HCT116 (cell line): ENCODE measurements at regions not wholly inside any gene's neighbourhood (a gene's known extent, or its start where the extent isn't known, plus 50 kb on each side); places are given as distances from the start of the nearest gene placed in this dataset.

Source experiments
- ATAC-seq: fragments of 200-7000 bp; cut with Tn5 transposase; 2 replicates; pipeline ENCODE4 v1.9.1; 2020; ENCODE audit warnings: mild to moderate bottlenecking, moderate library complexity
- BruUV-seq: library from RNA; stranded (reverse); fragments of 400-500 nt; replicated peaks from 2 replicates; lab custom pipeline; 2021; lab: Mats Ljungman, UMichigan
- CTCF ChIA-PET: fragments of 300-600 bp; sonication (Branson Sonifier 250); formaldehyde crosslinking; loops from one replicate; lab custom pipeline; 2021; ENCODE audit warnings: antibody characterized with exemption; lab: Charles Lee
- POLR2A ChIA-PET: fragments of 300-600, 350-600 bp; sonication (Branson Sonifier 250); formaldehyde crosslinking; loops from one replicate; lab custom pipeline; 2021; ENCODE audit warnings: antibody characterized with exemption; lab: Charles Lee
- RAD21 ChIA-PET, 2 experiments: fragments of 300-600 bp; sonication (Branson Sonifier 250); formaldehyde crosslinking; loops; one replicate each; lab custom pipeline; 2023; ENCODE audit warnings: low total read pairs in 2 of 2; ENCODE audit not compliant: uncharacterized antibody in 2 of 2, unreplicated experiment in 2 of 2, low non-redundant PET in 1 of 2; lab: Charles Lee
- DNase-seq: peaks from one replicate; pipeline ENCODE4 v3.0.0-alpha.2; 2010; ENCODE audit warnings: low read depth, low spot score
- H2AFZ ChIP-seq: fragments of 200-600 bp; shearing (Covaris generic), sonication (generic); 2 replicates; pipeline ENCODE4 v1.6.1; 2017; ENCODE audit warnings: low read depth, mixed run types, mixed read lengths, antibody characterized with exemption, low read length; ENCODE audit not compliant: poor library complexity, severe bottlenecking
- H3K27ac ChIP-seq: 2 replicates; pipeline ENCODE4 v1.5.1; 2012; ENCODE audit warnings: low read depth, low read length
- H3K27me3 ChIP-seq: fragments of 200-600 bp; sonication (generic); 2 replicates; pipeline ENCODE4 v1.6.1; 2016; ENCODE audit warnings: mixed run types, low read length, mixed read lengths; ENCODE audit not compliant: insufficient read depth
- H3K36me3 ChIP-seq, 2 experiments: fragments of 200-500 bp in 1 of 2; fragments of 200-600 bp in 1 of 2; sonication (Bioruptor generic) in 1 of 2; sonication (generic) in 1 of 2; 2 replicates each; pipeline versions ENCODE4 v1.5.1 to v1.6.1; 2014 to 2016; ENCODE audit warnings: low read length in 2 of 2, inconsistent platforms in 1 of 2, mixed read lengths in 1 of 2, mixed run types in 1 of 2; ENCODE audit not compliant: insufficient read depth in 2 of 2, control insufficient read depth in 1 of 2
- H3K4me1 ChIP-seq, 2 experiments: fragments of 200-600 bp in 1 of 2; sonication (generic) in 1 of 2; 2 replicates each; pipeline versions ENCODE4 v1.5.1 to v1.6.1; 2012 to 2017; ENCODE audit warnings: low read length in 2 of 2, inconsistent platforms in 1 of 2, mild to moderate bottlenecking in 1 of 2, mixed read lengths in 1 of 2, mixed run types in 1 of 2, moderate library complexity in 1 of 2; ENCODE audit not compliant: insufficient read depth in 2 of 2, control insufficient read depth in 1 of 2
- H3K4me2 ChIP-seq: fragments of 200-600 bp; sonication (generic); 2 replicates; pipeline ENCODE4 v1.6.1; 2017; ENCODE audit warnings: mixed run types, low read length, mixed read lengths
- H3K4me3 ChIP-seq, 2 experiments: fragments of 200-600 bp in 1 of 2; sonication (generic) in 1 of 2; replicated peaks in 1 of 2; 2 replicates each; pipeline ENCODE4 v1.5.1; 2011 to 2016; ENCODE audit warnings: low read length in 2 of 2, control low read depth in 1 of 2, low read depth in 1 of 2, mild to moderate bottlenecking in 1 of 2, mixed read lengths in 1 of 2, mixed run types in 1 of 2
- H3K79me2 ChIP-seq: fragments of 200-600 bp; sonication (generic); 2 replicates; pipeline ENCODE4 v1.6.1; 2017; ENCODE audit warnings: mild to moderate bottlenecking, mixed run types, low read length, moderate library complexity, mixed read lengths; ENCODE audit not compliant: insufficient read depth
- H3K9ac ChIP-seq: fragments of 200-600 bp; sonication (generic); 2 replicates; pipeline ENCODE4 v1.6.1; 2016; ENCODE audit warnings: low read length, mixed read lengths
- H3K9me2 ChIP-seq: fragments of 200-600 bp; sonication (generic), shearing (Covaris generic); 2 replicates; pipeline ENCODE4 v1.6.1; 2017; ENCODE audit warnings: mixed run types, mild to moderate bottlenecking, moderate library complexity; ENCODE audit not compliant: insufficient read depth
- H3K9me3 ChIP-seq, 2 experiments: fragments of 200-500 bp in 1 of 2; fragments of 200-600 bp in 1 of 2; sonication (Bioruptor generic) in 1 of 2; sonication (generic) in 1 of 2; 2 replicates each; pipeline ENCODE4 v1.6.1; 2014 to 2017; ENCODE audit warnings: low read length in 2 of 2, mixed read lengths in 2 of 2, inconsistent platforms in 1 of 2, low read depth in 1 of 2, mild to moderate bottlenecking in 1 of 2, mixed run types in 1 of 2, moderate library complexity in 1 of 2; ENCODE audit not compliant: control insufficient read depth in 1 of 2, insufficient read depth in 1 of 2
- H4K20me1 ChIP-seq: fragments of 200-600 bp; sonication (generic), shearing (Covaris generic); 2 replicates; pipeline ENCODE4 v1.6.1; 2017; ENCODE audit warnings: mixed run types, mild to moderate bottlenecking, moderate library complexity; ENCODE audit not compliant: insufficient read depth
- CBX3 ChIP-seq: IDR thresholded peaks from 2 replicates; pipeline ENCODE4 v1.6.1; 2012; ENCODE audit warnings: low read depth
- CTCF ChIP-seq, 3 experiments: fragments of 200-600 bp in 1 of 3; sonication (generic) in 1 of 3; IDR thresholded peaks in 2 of 3; conservative IDR thresholded peaks in 1 of 3; 2 replicates each; pipeline ENCODE4 v1.5.1; 2012 to 2017; ENCODE audit warnings: low read depth in 2 of 3, low read length in 2 of 3, antibody characterized with exemption in 1 of 3, borderline replicate concordance in 1 of 3, control low read depth in 1 of 3, mild to moderate bottlenecking in 1 of 3, mixed read lengths in 1 of 3, mixed run types in 1 of 3, moderate library complexity in 1 of 3; ENCODE audit not compliant: insufficient read depth in 1 of 3
- EGR1 ChIP-seq: IDR thresholded peaks from 2 replicates; pipeline ENCODE4 v1.6.1; 2012; ENCODE audit warnings: low read depth
- FOSL1 ChIP-seq: IDR thresholded peaks from 2 replicates; pipeline ENCODE4 v1.6.1; 2012; ENCODE audit warnings: low read depth
- JUND ChIP-seq: IDR thresholded peaks from 2 replicates; pipeline ENCODE4 v1.6.1; 2012
- MAX ChIP-seq: IDR thresholded peaks from 2 replicates; pipeline ENCODE4 v1.6.1; 2012
- POLR2A ChIP-seq: IDR thresholded peaks from 2 replicates; pipeline ENCODE4 v1.7.0; 2011; ENCODE audit warnings: borderline replicate concordance; ENCODE audit not compliant: insufficient read depth, insufficient read length; ENCODE audit errors: extremely low read depth
- REST ChIP-seq: IDR thresholded peaks from 2 replicates; pipeline ENCODE4 v1.6.1; 2012; ENCODE audit warnings: low read depth
- SP1 ChIP-seq: IDR thresholded peaks from 2 replicates; pipeline ENCODE4 v1.6.1; 2012; ENCODE audit warnings: low read depth
- SRF ChIP-seq: IDR thresholded peaks from 2 replicates; pipeline ENCODE4 v1.6.1; 2012; ENCODE audit warnings: low read depth
- TCF7L2 ChIP-seq: IDR thresholded peaks from 2 replicates; pipeline ENCODE4 v1.7.0; 2011; ENCODE audit warnings: borderline replicate concordance, inconsistent platforms; ENCODE audit not compliant: insufficient read depth, insufficient read length; ENCODE audit errors: extremely low read depth
- YY1 ChIP-seq: IDR thresholded peaks from 2 replicates; pipeline ENCODE4 v1.6.1; 2011; ENCODE audit warnings: low read length, low read depth, moderate library complexity, mild to moderate bottlenecking; ENCODE audit not compliant: insufficient replicate concordance; ENCODE audit errors: extremely low read depth
- ZFX ChIP-seq: fragments of 450-650 bp; IDR thresholded peaks from 2 replicates; pipeline ENCODE4 v1.6.1; 2017
- intact Hi-C: fragments of 100-400 bp; cut with micrococcal nuclease; formaldehyde crosslinking; loops from 2 replicates; pipeline ENCODE4 v1.10.0; 2022

- H3K4me1 ChIP-seq: peaks cover 0 to 11% of the 10 kb centered on the region in 2 experiments; a peak in 3 of 4 replicates
- no peak for DNase-seq
- no peak for ATAC-seq
- no peak overlapping the region for H2AFZ ChIP-seq
- H3K36me3 ChIP-seq: peaks cover 3 to 7% of the 10 kb centered on the region in 2 experiments; a peak in 1 of 4 replicates
- ChIA-PET POLR2A (no interaction called here), CTCF (no interaction called here), RAD21 (no interaction called here)
- H3K9me2 ChIP-seq: no peaks in the 10 kb centered on the region
- intact Hi-C loops: no loop called here
- H4K20me1 ChIP-seq: no peaks in the 10 kb centered on the region
- no peak overlapping the region for H3K27ac ChIP-seq
- H3K27me3 ChIP-seq: no peaks in the 10 kb centered on the region
- H3K9me3 ChIP-seq: no peaks in the 10 kb centered on the region
- H3K4me2 ChIP-seq: no peak overlapping the region
- H3K9ac ChIP-seq: no peak overlapping the region
- no peak overlapping the region for H3K4me3 ChIP-seq
- no TSS peak for BruUV-seq
- H3K79me2 ChIP-seq: peaks cover 43% of the 10 kb centered on the region
- TF ChIP-seq CBX3 (no peak), MAX (no peak), CTCF (IDR thresholded peaks at IDR 0.05 in 2 of 3, conservative IDR thresholded peaks at IDR 0.05 in 1 of 3; ENCODE audit: borderline replicate concordance in 1 of 3, insufficient read depth in 1 of 3, low read depth in 2 of 3, low read length in 2 of 3) (no peak), POLR2A (no peak)
Measured at GRCh38 chr19:5288347-5288739, 52.3 kb downstream of the PTPRS start.

GRCh38 chr19:5287066-5287465, 53.5 kb downstream of the PTPRS start:
- no peak for DNase-seq
- RAD21 ChIA-PET: no interaction called here
- Histone ChIP-seq H3K9ac (no peak overlapping the region), H3K27ac (no peak overlapping the region), H3K36me3 (peaks cover 3 to 7% of the 10 kb centered on the region in 2 experiments; a peak in 2 of 4 replicates), H3K79me2 (peaks cover 38% of the 10 kb centered on the region), H3K4me3 (no peak overlapping the region), H3K4me1 (peaks cover 0 to 5% of the 10 kb centered on the region in 2 experiments; a peak in 2 of 4 replicates), H4K20me1 (no peaks in the 10 kb centered on the region), H3K9me2 (no peaks in the 10 kb centered on the region), H3K4me2 (no peak overlapping the region), H3K9me3 (no peaks in the 10 kb centered on the region), H3K27me3 (no peaks in the 10 kb centered on the region), H2AFZ (no peak overlapping the region)
- CTCF ChIA-PET: no interaction called here
- TF ChIP-seq FOSL1 (no peak), POLR2A (no peak), SP1 (no peak), JUND (no peak), TCF7L2 (no peak), REST (no peak), YY1 (no peak), CTCF (IDR thresholded peaks at IDR 0.05 in 2 of 3, conservative IDR thresholded peaks at IDR 0.05 in 1 of 3; ENCODE audit: borderline replicate concordance in 1 of 3, insufficient read depth in 1 of 3, low read depth in 2 of 3, low read length in 2 of 3) (no peak), SRF (no peak), EGR1 (no peak), ZFX (no peak)
- ATAC-seq: no peak
- intact Hi-C loops: no loop called here
- POLR2A ChIA-PET: no interaction called here
- no TSS peak for BruUV-seq
